ENCODE measurements at regions not wholly inside any gene's neighbourhood (a gene's known extent, or its start where the extent isn't known, plus 50 kb on each side); places are given as distances from the start of the nearest gene placed in this dataset.

DNA sequence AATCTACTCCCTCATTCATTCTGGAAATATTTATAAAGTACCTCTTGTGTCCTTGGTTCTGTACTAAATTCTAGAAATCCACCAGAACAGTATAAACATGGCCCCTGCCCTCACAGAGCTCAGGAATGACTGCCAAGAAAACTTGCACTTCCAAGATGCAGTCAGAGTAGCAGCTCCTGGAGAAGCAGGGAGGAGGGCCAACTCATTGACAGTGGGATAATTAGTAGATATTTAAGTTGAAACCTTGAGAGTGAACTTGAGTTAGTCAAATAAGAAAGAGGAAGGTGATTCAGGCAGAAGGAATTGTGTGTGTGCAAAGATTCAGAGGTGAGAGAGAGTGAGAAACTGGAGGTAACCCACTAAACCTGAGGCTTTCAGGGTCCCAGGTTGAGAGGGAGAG is 182.2 kb upstream of the INHBA start:
- peak overlapping the region in 1 of 2 donors; percentile 8 for H3K4me3 Mint-ChIP-seq
- H3K9me3 ChIP-seq (replicated peaks in 1 of 2; ENCODE audit: control insufficient read depth in 1 of 2, insufficient read depth in 1 of 2, low read length in 2 of 2), result no peaks in the 10 kb centered on the region
- DNase-seq, result peak in 1 of 3 donors; percentile 18
- no peaks in the 10 kb centered on the region for H3K79me2 ChIP-seq (ENCODE audit: insufficient read depth, low read length)
- intact Hi-C loops (cut with micrococcal nuclease), result loop anchor here (5.0 to 10.0 kb wide), 5 partner anchors 50 to 1620 kb away; partner anchors contain the start of gene INHBA (in 1 of the 2)
- peaks cover 0 to 6% of the 10 kb centered on the region in 2 donors for H3K36me3 Mint-ChIP-seq
- H2AFZ ChIP-seq (ENCODE audit: insufficient read depth, low read depth, low read length, poor library complexity, severe bottlenecking), result no peak overlapping the region
- peaks cover 70 to 79% of the 10 kb centered on the region in 2 donors for H3K4me1 ChIP-seq (ENCODE audit: control insufficient read depth in 1 of 2, insufficient read depth in 2 of 2, low read length in 2 of 2)
- no peak overlapping the region for H3K9ac ChIP-seq (ENCODE audit: insufficient read depth, low read length, poor library complexity, severe bottlenecking)
- H3K36me3 ChIP-seq (replicated peaks in 1 of 2; ENCODE audit: control insufficient read depth in 1 of 2, insufficient read depth in 2 of 2, low read length in 2 of 2), result no peaks in the 10 kb centered on the region
- H3K27ac ChIP-seq (ENCODE audit: low read depth in 1 of 2, low read length in 2 of 2), result no peak overlapping the region
- H3K4me2 ChIP-seq (replicated peaks; ENCODE audit: extremely low read depth, low read length, poor library complexity, severe bottlenecking), result no peak overlapping the region
- peaks cover 0 to 8% (median 2%) of the 10 kb centered on the region in 3 donors for H3K27me3 Mint-ChIP-seq (ENCODE audit: low read depth in 3 of 3)
- H4K20me1 ChIP-seq (ENCODE audit: insufficient read depth, low read length), result no peaks in the 10 kb centered on the region
- TF ChIP-seq, protein P1, sequence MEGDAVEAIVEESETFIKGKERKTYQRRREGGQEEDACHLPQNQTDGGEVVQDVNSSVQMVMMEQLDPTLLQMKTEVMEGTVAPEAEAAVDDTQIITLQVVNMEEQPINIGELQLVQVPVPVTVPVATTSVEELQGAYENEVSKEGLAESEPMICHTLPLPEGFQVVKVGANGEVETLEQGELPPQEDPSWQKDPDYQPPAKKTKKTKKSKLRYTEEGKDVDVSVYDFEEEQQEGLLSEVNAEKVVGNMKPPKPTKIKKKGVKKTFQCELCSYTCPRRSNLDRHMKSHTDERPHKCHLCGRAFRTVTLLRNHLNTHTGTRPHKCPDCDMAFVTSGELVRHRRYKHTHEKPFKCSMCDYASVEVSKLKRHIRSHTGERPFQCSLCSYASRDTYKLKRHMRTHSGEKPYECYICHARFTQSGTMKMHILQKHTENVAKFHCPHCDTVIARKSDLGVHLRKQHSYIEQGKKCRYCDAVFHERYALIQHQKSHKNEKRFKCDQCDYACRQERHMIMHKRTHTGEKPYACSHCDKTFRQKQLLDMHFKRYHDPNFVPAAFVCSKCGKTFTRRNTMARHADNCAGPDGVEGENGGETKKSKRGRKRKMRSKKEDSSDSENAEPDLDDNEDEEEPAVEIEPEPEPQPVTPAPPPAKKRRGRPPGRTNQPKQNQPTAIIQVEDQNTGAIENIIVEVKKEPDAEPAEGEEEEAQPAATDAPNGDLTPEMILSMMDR (IDR thresholded peaks at IDR 0.05), result no peak
- H3K9me3 Mint-ChIP-seq, result peaks cover 0 to 2% (median 0%) of the 10 kb centered on the region in 7 donors
- peak overlapping the region in 5 of 7 donors; percentile 19 to 65 (median 46) for H3K27ac Mint-ChIP-seq
- no peak overlapping the region for H3K4me3 ChIP-seq (replicated peaks in 1 of 3; ENCODE audit: low read depth in 2 of 3, low read length in 3 of 3)
- peaks cover 81% of the 10 kb centered on the region for H3K4me1 Mint-ChIP-seq
- no peaks in the 10 kb centered on the region for H3K27me3 ChIP-seq (ENCODE audit: control insufficient read depth in 2 of 2, insufficient read depth in 2 of 2, low read length in 2 of 2)

- Histone ChIP-seq H3K79me2 (ENCODE audit: insufficient read depth, low read length) (no peaks in the 10 kb centered on the region), H3K36me3 (replicated peaks in 1 of 2; ENCODE audit: control insufficient read depth in 1 of 2, insufficient read depth in 2 of 2, low read length in 2 of 2) (no peaks in the 10 kb centered on the region), H3K4me3 (replicated peaks in 1 of 3; ENCODE audit: low read depth in 2 of 3, low read length in 3 of 3) (no peak overlapping the region), H3K27ac (ENCODE audit: low read depth in 1 of 2, low read length in 2 of 2) (no peak overlapping the region), H3K4me2 (replicated peaks; ENCODE audit: extremely low read depth, low read length, poor library complexity, severe bottlenecking) (no peak overlapping the region), H2AFZ (ENCODE audit: insufficient read depth, low read depth, low read length, poor library complexity, severe bottlenecking) (no peak overlapping the region), H3K27me3 (ENCODE audit: control insufficient read depth in 2 of 2, insufficient read depth in 2 of 2, low read length in 2 of 2) (no peaks in the 10 kb centered on the region), H3K9ac (ENCODE audit: insufficient read depth, low read length, poor library complexity, severe bottlenecking) (no peak overlapping the region), H3K4me1 (ENCODE audit: control insufficient read depth in 1 of 2, insufficient read depth in 2 of 2, low read length in 2 of 2) (peaks cover 61 to 66% of the 10 kb centered on the region in 2 donors), H3K9me3 (replicated peaks in 1 of 2; ENCODE audit: control insufficient read depth in 1 of 2, insufficient read depth in 1 of 2, low read length in 2 of 2) (no peaks in the 10 kb centered on the region), H4K20me1 (ENCODE audit: insufficient read depth, low read length) (no peaks in the 10 kb centered on the region)
- TF ChIP-seq, protein P1 (IDR thresholded peaks at IDR 0.05), result no peak
- WGBS (ENCODE audit: insufficient coverage), result 96% methylated on average over 5 of the region's 16 CpGs
- peak overlapping the region in 1 of 2 donors; percentile 83 for H3K4me3 Mint-ChIP-seq
- DNase-seq, result no peak
- peak overlapping the region; percentile 95 to 98 (median 97) for H3K27ac Mint-ChIP-seq
- peaks cover 65% of the 10 kb centered on the region for H3K4me1 Mint-ChIP-seq
- H3K27me3 Mint-ChIP-seq (ENCODE audit: low read depth in 3 of 3), result peaks cover 0 to 8% (median 2%) of the 10 kb centered on the region in 3 donors
- intact Hi-C loops (cut with micrococcal nuclease), result loop anchor here (5.0 to 10.0 kb wide), 4 partner anchors 48 to 1618 kb away; partner anchors contain the start of gene INHBA (in 1 of the 2)
- peaks cover 0 to 3% of the 10 kb centered on the region in 2 donors for H3K36me3 Mint-ChIP-seq
- peaks cover 0 to 2% (median 0%) of the 10 kb centered on the region in 7 donors for H3K9me3 Mint-ChIP-seq
Observed at GRCh38 chr7:41882745-41883420, 180.0 kb upstream of the INHBA start.

Data from CD14-positive monocyte (primary cell).